Testis (tissue), 2 donors: ENCODE measurements at regions not wholly inside any gene's neighbourhood (a gene's known extent, or its start where the extent isn't known, plus 50 kb on each side); places are given as distances from the start of the nearest gene placed in this dataset.

Experiments
- CTCF ChIP-seq, 3 experiments: fragments of 450-650 bp in 2 of 3; fragments of 200-600 bp in 1 of 3; sonication (generic) in 1 of 3; IDR thresholded peaks; one replicate each; pipeline ENCODE4 v1.5.1; 2016 to 2019; ENCODE audit warnings: antibody characterized with exemption in 3 of 3, mild to moderate bottlenecking in 2 of 3, moderate library complexity in 1 of 3
- POLR2A ChIP-seq: fragments of 450-650 bp; IDR thresholded peaks from one replicate; pipeline ENCODE4 v1.6.1; 2017; ENCODE audit warnings: antibody characterized with exemption, mild to moderate bottlenecking, moderate library complexity

GRCh38 chr3:14253022-14253706 lies 74.5 kb downstream of the LSM3 start:
- TF ChIP-seq CTCF (IDR thresholded peaks at IDR 0.05) (no peak), POLR2A (no peak)
